ENCODE measurements at regions not wholly inside any gene's neighbourhood (a gene's known extent, or its start where the extent isn't known, plus 50 kb on each side); places are given as distances from the start of the nearest gene placed in this dataset.

- DNase-seq = no peak
Measured at GRCh38 chr15:70210076-70210475, 112.4 kb upstream of the TLE3 start.

- DNase-seq = no peak
Measured at GRCh38 chr15:70209499-70209898, 111.8 kb upstream of the TLE3 start.

GRCh38 chr15:70208332-70208731 lies 110.6 kb upstream of the TLE3 start:
- no peak for DNase-seq

GRCh38 chr15:70206668-70207067 lies 109.0 kb upstream of the TLE3 start:
- no peak for DNase-seq

GRCh38 chr15:70204652-70205051 lies 106.9 kb upstream of the TLE3 start:
- DNase-seq = no peak

GRCh38 chr15:70203981-70204560 lies 106.4 kb upstream of the TLE3 start:
- no peak for DNase-seq

GRCh38 chr15:70202756-70203155 lies 105.0 kb upstream of the TLE3 start:
- no peak for DNase-seq

- no peak for DNase-seq
Measured at GRCh38 chr15:70201425-70201775, 103.7 kb upstream of the TLE3 start.

GRCh38 chr15:70200511-70201424 lies 103.1 kb upstream of the TLE3 start:
- no peak for DNase-seq

GRCh38 chr15:70199540-70200410 lies 102.1 kb upstream of the TLE3 start:
- no peak for DNase-seq

- DNase-seq = no peak
Measured at GRCh38 chr15:70199124-70199482, 101.4 kb upstream of the TLE3 start.

- no peak for DNase-seq
Measured at GRCh38 chr15:70198441-70199123, 100.9 kb upstream of the TLE3 start.

- DNase-seq = no peak
Measured at GRCh38 chr15:70197945-70198361, 100.2 kb upstream of the TLE3 start.

- DNase-seq = no peak
Measured at GRCh38 chr15:70197318-70197944, 99.7 kb upstream of the TLE3 start.

- DNase-seq = peak; percentile 17
Measured at GRCh38 chr15:70196372-70197316, 98.9 kb upstream of the TLE3 start.

- DNase-seq = no peak
Measured at GRCh38 chr15:70195587-70196305, 98.0 kb upstream of the TLE3 start.

- no peak for DNase-seq
Measured at GRCh38 chr15:70195171-70195570, 97.5 kb upstream of the TLE3 start.

GRCh38 chr15:70194266-70194665 lies 96.5 kb upstream of the TLE3 start:
- no peak for DNase-seq

GRCh38 chr15:70193734-70194133 lies 96.0 kb upstream of the TLE3 start:
- no peak for DNase-seq

GRCh38 chr15:70192490-70192889 lies 94.8 kb upstream of the TLE3 start:
- DNase-seq = no peak

- DNase-seq = no peak
Measured at GRCh38 chr15:70192041-70192440, 94.3 kb upstream of the TLE3 start.
